Neural cell (in vitro differentiated cells): ENCODE measurements at regions not wholly inside any gene's neighbourhood (a gene's known extent, or its start where the extent isn't known, plus 50 kb on each side); places are given as distances from the start of the nearest gene placed in this dataset.

Source experiments
- H2AFZ ChIP-seq: fragments of 200-600, 300-800 bp; sonication (generic), shearing (Covaris generic); 2 replicates; pipeline ENCODE4 v1.6.0; 2014; ENCODE audit warnings: low read depth, mild to moderate bottlenecking, antibody characterized with exemption, low read length, moderate library complexity
- H3F3A ChIP-seq: fragments of 200-600 bp; shearing (Covaris generic); 2 replicates; pipeline ENCODE4 v1.6.1; 2016; ENCODE audit warnings: mild to moderate bottlenecking, moderate library complexity, mixed read lengths, antibody characterized with exemption, low read length; ENCODE audit not compliant: insufficient read depth, poor library complexity, severe bottlenecking
- H3K27ac ChIP-seq: fragments of 200-600, 300-800 bp; sonication (generic), shearing (Covaris generic); 2 replicates; pipeline ENCODE4 v1.5.1; 2014; ENCODE audit warnings: mild to moderate bottlenecking, low read length, moderate library complexity
- H3K27me3 ChIP-seq: fragments of 300-800, 200-600 bp; sonication (generic), shearing (Covaris generic); 2 replicates; pipeline ENCODE4 v1.6.0; 2014; ENCODE audit warnings: mild to moderate bottlenecking, low read depth, low read length, moderate library complexity; ENCODE audit not compliant: insufficient read depth
- H3K36me3 ChIP-seq: fragments of 300-800, 200-600 bp; sonication (generic), shearing (Covaris generic); 2 replicates; pipeline ENCODE4 v1.5.1; 2014; ENCODE audit warnings: mild to moderate bottlenecking, antibody characterized with exemption, low read length, moderate library complexity; ENCODE audit not compliant: insufficient read depth
- H3K4me2 ChIP-seq: fragments of 300-800, 200-600 bp; sonication (generic), shearing (Covaris generic); 2 replicates; pipeline ENCODE4 v1.6.0; 2014; ENCODE audit warnings: mild to moderate bottlenecking, low read length
- H3K4me3 ChIP-seq: fragments of 300-800, 200-600 bp; sonication (generic), shearing (Covaris generic); 2 replicates; pipeline ENCODE4 v1.5.1; 2014; ENCODE audit warnings: mild to moderate bottlenecking, low read length, moderate library complexity
- H3K79me2 ChIP-seq: fragments of 200-600 bp; shearing (Covaris generic); replicated peaks from 2 replicates; pipeline ENCODE4 v1.6.0; 2014; ENCODE audit warnings: mild to moderate bottlenecking, low read length, moderate library complexity; ENCODE audit not compliant: insufficient read depth
- H3K9ac ChIP-seq: fragments of 300-800, 200-600 bp; sonication (generic), shearing (Covaris generic); 2 replicates; pipeline ENCODE4 v1.6.1; 2016; ENCODE audit warnings: mild to moderate bottlenecking, low read length, mixed read lengths
- H3K9me2 ChIP-seq: fragments of 200-600 bp; shearing (Covaris generic); 2 replicates; pipeline ENCODE4 v1.6.1; 2016; ENCODE audit warnings: mild to moderate bottlenecking, low read length, mixed read lengths; ENCODE audit not compliant: insufficient read depth
- H3K9me3 ChIP-seq: fragments of 200-600, 300-800 bp; sonication (generic), shearing (Covaris generic); 2 replicates; pipeline ENCODE4 v1.6.1; 2016; ENCODE audit warnings: mild to moderate bottlenecking, mixed run types, low read length, moderate library complexity, mixed read lengths
- H4K20me1 ChIP-seq: fragments of 200-600 bp; shearing (Covaris generic); 2 replicates; pipeline ENCODE4 v1.6.1; 2016; ENCODE audit warnings: mild to moderate bottlenecking, mixed run types; ENCODE audit not compliant: insufficient read depth
- EP300 ChIP-seq: fragments of 450-650 bp; conservative IDR thresholded peaks from 2 replicates; pipeline ENCODE4 v1.6.1; 2014; ENCODE audit warnings: antibody characterized with exemption, mild to moderate bottlenecking, moderate library complexity; ENCODE audit not compliant: poor library complexity, severe bottlenecking
- EZH2 ChIP-seq: fragments of 200-600, 300-800 bp; shearing (Covaris generic), sonication (generic); IDR thresholded peaks from 2 replicates; pipeline ENCODE4 v1.6.1; 2014; ENCODE audit warnings: antibody characterized with exemption, low read length, borderline replicate concordance, mild to moderate bottlenecking; ENCODE audit not compliant: insufficient read depth, poor library complexity, severe bottlenecking
- MXI1 ChIP-seq: fragments of 450-650 bp; conservative IDR thresholded peaks from 2 replicates; pipeline ENCODE4 v1.6.1; 2014; ENCODE audit warnings: antibody characterized with exemption, mild to moderate bottlenecking; ENCODE audit not compliant: poor library complexity, severe bottlenecking
- POLR2AphosphoS5 ChIP-seq: IDR thresholded peaks from 2 replicates; pipeline ENCODE4 v1.6.1; 2012
- RAD21 ChIP-seq: fragments of 450-650 bp; conservative IDR thresholded peaks from 2 replicates; pipeline ENCODE4 v1.6.1; 2014; ENCODE audit warnings: antibody characterized with exemption, mild to moderate bottlenecking, moderate library complexity
- SMC3 ChIP-seq: fragments of 450-650 bp; conservative IDR thresholded peaks from 2 replicates; pipeline ENCODE4 v1.6.1; 2014; ENCODE audit warnings: antibody characterized with exemption, mild to moderate bottlenecking, moderate library complexity; ENCODE audit not compliant: poor library complexity
- TAF1 ChIP-seq: IDR thresholded peaks from 2 replicates; pipeline ENCODE4 v1.6.1; 2012; ENCODE audit warnings: low read depth
- TF ChIP-seq, protein P1 (sequence below): fragments of 450-650 bp; IDR thresholded peaks from 2 replicates; pipeline ENCODE4 v1.5.1; 2014; ENCODE audit warnings: antibody characterized with exemption, mild to moderate bottlenecking, moderate library complexity; ENCODE audit not compliant: poor library complexity, severe bottlenecking
- TF ChIP-seq, protein P2 (sequence below): IDR thresholded peaks from 2 replicates; pipeline ENCODE4 v1.6.1; 2012; ENCODE audit warnings: borderline replicate concordance

GRCh38 chr13:64746845-64747244 lies 2483.3 kb downstream of the PCDH9 start:
- no peaks in the 10 kb centered on the region for H4K20me1 ChIP-seq
- no peak overlapping the region for H3K4me3 ChIP-seq
- no peaks in the 10 kb centered on the region for H3K36me3 ChIP-seq
- no peaks in the 10 kb centered on the region for H3F3A ChIP-seq
- no peak overlapping the region for H3K4me2 ChIP-seq
- no peak overlapping the region for H3K27ac ChIP-seq
- H3K9me2 ChIP-seq: no peaks in the 10 kb centered on the region
- no peaks in the 10 kb centered on the region for H3K79me2 ChIP-seq
- H2AFZ ChIP-seq: no peak overlapping the region
- TF ChIP-seq, protein P1, sequence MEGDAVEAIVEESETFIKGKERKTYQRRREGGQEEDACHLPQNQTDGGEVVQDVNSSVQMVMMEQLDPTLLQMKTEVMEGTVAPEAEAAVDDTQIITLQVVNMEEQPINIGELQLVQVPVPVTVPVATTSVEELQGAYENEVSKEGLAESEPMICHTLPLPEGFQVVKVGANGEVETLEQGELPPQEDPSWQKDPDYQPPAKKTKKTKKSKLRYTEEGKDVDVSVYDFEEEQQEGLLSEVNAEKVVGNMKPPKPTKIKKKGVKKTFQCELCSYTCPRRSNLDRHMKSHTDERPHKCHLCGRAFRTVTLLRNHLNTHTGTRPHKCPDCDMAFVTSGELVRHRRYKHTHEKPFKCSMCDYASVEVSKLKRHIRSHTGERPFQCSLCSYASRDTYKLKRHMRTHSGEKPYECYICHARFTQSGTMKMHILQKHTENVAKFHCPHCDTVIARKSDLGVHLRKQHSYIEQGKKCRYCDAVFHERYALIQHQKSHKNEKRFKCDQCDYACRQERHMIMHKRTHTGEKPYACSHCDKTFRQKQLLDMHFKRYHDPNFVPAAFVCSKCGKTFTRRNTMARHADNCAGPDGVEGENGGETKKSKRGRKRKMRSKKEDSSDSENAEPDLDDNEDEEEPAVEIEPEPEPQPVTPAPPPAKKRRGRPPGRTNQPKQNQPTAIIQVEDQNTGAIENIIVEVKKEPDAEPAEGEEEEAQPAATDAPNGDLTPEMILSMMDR: no peak
- TF ChIP-seq EP300: no peak
- no peak for TF ChIP-seq TAF1
- TF ChIP-seq EZH2: no peak
- no peak for TF ChIP-seq POLR2AphosphoS5
- TF ChIP-seq MXI1: no peak
- TF ChIP-seq RAD21: no peak
- no peaks in the 10 kb centered on the region for H3K9me3 ChIP-seq
- H3K27me3 ChIP-seq: no peaks in the 10 kb centered on the region
- H3K9ac ChIP-seq: no peak overlapping the region

- H3F3A ChIP-seq: no peaks in the 10 kb centered on the region
- H3K4me3 ChIP-seq: no peak overlapping the region
- H3K79me2 ChIP-seq: no peaks in the 10 kb centered on the region
- H3K9ac ChIP-seq: no peak overlapping the region
- peaks cover 4% of the 10 kb centered on the region for H3K9me3 ChIP-seq
- H3K9me2 ChIP-seq: no peaks in the 10 kb centered on the region
- no peak overlapping the region for H3K4me2 ChIP-seq
- TF ChIP-seq MXI1: no peak
- no peak for TF ChIP-seq SMC3
- TF ChIP-seq EP300: no peak
- TF ChIP-seq POLR2AphosphoS5: no peak
- TF ChIP-seq, protein P2, sequence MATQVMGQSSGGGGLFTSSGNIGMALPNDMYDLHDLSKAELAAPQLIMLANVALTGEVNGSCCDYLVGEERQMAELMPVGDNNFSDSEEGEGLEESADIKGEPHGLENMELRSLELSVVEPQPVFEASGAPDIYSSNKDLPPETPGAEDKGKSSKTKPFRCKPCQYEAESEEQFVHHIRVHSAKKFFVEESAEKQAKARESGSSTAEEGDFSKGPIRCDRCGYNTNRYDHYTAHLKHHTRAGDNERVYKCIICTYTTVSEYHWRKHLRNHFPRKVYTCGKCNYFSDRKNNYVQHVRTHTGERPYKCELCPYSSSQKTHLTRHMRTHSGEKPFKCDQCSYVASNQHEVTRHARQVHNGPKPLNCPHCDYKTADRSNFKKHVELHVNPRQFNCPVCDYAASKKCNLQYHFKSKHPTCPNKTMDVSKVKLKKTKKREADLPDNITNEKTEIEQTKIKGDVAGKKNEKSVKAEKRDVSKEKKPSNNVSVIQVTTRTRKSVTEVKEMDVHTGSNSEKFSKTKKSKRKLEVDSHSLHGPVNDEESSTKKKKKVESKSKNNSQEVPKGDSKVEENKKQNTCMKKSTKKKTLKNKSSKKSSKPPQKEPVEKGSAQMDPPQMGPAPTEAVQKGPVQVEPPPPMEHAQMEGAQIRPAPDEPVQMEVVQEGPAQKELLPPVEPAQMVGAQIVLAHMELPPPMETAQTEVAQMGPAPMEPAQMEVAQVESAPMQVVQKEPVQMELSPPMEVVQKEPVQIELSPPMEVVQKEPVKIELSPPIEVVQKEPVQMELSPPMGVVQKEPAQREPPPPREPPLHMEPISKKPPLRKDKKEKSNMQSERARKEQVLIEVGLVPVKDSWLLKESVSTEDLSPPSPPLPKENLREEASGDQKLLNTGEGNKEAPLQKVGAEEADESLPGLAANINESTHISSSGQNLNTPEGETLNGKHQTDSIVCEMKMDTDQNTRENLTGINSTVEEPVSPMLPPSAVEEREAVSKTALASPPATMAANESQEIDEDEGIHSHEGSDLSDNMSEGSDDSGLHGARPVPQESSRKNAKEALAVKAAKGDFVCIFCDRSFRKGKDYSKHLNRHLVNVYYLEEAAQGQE: no peak
- TF ChIP-seq TAF1: no peak
- TF ChIP-seq, protein P1: no peak
- TF ChIP-seq RAD21: no peak
- TF ChIP-seq EZH2: no peak
- no peak overlapping the region for H3K27ac ChIP-seq
- no peaks in the 10 kb centered on the region for H4K20me1 ChIP-seq
- H3K36me3 ChIP-seq: no peaks in the 10 kb centered on the region
- no peak overlapping the region for H2AFZ ChIP-seq
- no peaks in the 10 kb centered on the region for H3K27me3 ChIP-seq
Measured at GRCh38 chr13:64740493-64740892, 2489.6 kb downstream of the PCDH9 start.
